ENCODE measurements at regions not wholly inside any gene's neighbourhood (a gene's known extent, or its start where the extent isn't known, plus 50 kb on each side); places are given as distances from the start of the nearest gene placed in this dataset.
A peak's percentile ranks its signal among the peaks of the same experiment; 100 is the strongest.

- no peak overlapping the region for H3K27ac ChIP-seq
- no peak for ATAC-seq (replicated peaks in 6 of 8)
- H3K4me1 ChIP-seq (replicated peaks in 1 of 2), result peaks cover 5 to 10% of the 10 kb centered on the region in 2 donors
- in situ Hi-C loops (cut with MboI; ENCODE audit: low pct_unique_long_range_greater_than_20kb in 2 of 9, low sequenced_read_pairs in 9 of 9, unreplicated experiment in 9 of 9), result no loop called here
- H3K4me3 ChIP-seq, result no peak overlapping the region
These were observed 152.0 kb upstream of the XPO1 start for GRCh38 chr2:61690078-61690596.

- in situ Hi-C loops (cut with MboI; ENCODE audit: low pct_unique_long_range_greater_than_20kb in 2 of 9, low sequenced_read_pairs in 9 of 9, unreplicated experiment in 9 of 9), result no loop called here
These were observed 151.4 kb upstream of the XPO1 start for GRCh38 chr2:61689568-61689967.

GRCh38 chr2:61688369-61689334 lies 150.5 kb upstream of the XPO1 start:
- no peaks in the 10 kb centered on the region for H3K4me1 ChIP-seq (replicated peaks in 1 of 2)
- WGBS, 10 experiments, result 62 to 100% (median 82%) methylated on average over 2 to 11 of the region's 17 CpGs
- in situ Hi-C loops (cut with MboI; ENCODE audit: low pct_unique_long_range_greater_than_20kb in 2 of 9, low sequenced_read_pairs in 9 of 9, unreplicated experiment in 9 of 9), result no loop called here
- no peak for ATAC-seq (replicated peaks in 6 of 8)
- H3K4me3 ChIP-seq, result no peak overlapping the region
- no peak overlapping the region for H3K27ac ChIP-seq

More at GRCh38 chr2:61689568-61689967, 151.4 kb upstream of the XPO1 start:
- WGBS, 10 experiments, result 20 to 96% (median 82%) methylated on average over 1 to 5 of the region's 5 CpGs
- ATAC-seq (replicated peaks in 6 of 8), result no peak
- H3K4me3 ChIP-seq, result no peak overlapping the region
- H3K27ac ChIP-seq, result no peak overlapping the region
- peaks cover 5 to 6% of the 10 kb centered on the region in 2 donors for H3K4me1 ChIP-seq (replicated peaks in 1 of 2)

DNA sequence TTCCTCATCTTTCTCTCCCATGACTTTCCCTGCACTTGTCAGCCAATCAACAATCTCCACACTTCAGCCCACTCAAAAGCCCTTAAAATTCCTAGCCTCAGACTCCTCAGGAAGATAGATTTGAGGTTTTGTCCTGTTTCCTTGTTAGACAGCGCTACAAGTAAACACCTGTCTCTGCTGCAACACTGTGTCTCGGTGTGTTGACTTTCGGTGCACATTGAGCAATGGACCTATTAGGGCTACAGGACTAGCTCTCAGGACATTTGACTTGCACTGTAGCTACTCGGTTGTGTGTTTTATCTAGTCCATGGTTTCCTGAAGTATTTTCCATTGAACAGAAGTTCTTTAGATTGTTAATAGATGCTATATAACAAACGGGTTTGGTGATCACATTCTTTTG lies 140.9 kb upstream of the XPO1 start:
- H3K4me1 ChIP-seq (replicated peaks in 1 of 2), result no peaks in the 10 kb centered on the region
- whole genome bisulfite sequencing, 10 experiments, result 43 to 86% (median 69%) methylated on average over 1 to 5 of the region's 5 CpGs; no CpG with 5 or more reads in 1 of the 10 experiments
- in situ Hi-C loops (cut with MboI; ENCODE audit: low pct_unique_long_range_greater_than_20kb in 2 of 9, low sequenced_read_pairs in 9 of 9, unreplicated experiment in 9 of 9), result no loop called here
- ATAC-seq (replicated peaks in 6 of 8), result no peak
- no peak overlapping the region for H3K27ac ChIP-seq
- no peak overlapping the region for H3K4me3 ChIP-seq

DNA sequence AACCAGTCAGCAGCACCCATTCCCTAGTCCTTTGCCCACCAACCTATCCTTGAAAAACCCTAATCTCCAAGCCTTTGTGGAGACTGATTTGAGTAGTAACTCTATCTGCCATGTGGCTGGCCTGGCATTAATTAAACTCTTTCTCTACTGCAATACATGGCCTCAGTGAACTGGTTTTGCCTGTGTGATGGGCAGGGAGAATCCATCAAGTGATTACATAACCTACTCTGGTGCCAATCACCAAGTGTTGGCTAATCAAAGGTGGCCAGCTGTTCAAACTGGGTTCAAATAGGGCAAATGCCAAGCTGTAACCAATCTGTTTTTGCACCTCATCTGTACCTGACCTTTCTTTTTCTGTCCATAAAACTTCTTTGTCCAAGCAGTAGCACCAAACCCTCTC lies 139.8 kb upstream of the XPO1 start:
- Histone ChIP-seq H3K4me3 (no peak overlapping the region), H3K4me1 (replicated peaks in 1 of 2) (no peaks in the 10 kb centered on the region), H3K27ac (no peak overlapping the region)
- in situ Hi-C loops (cut with MboI; ENCODE audit: low pct_unique_long_range_greater_than_20kb in 2 of 9, low sequenced_read_pairs in 9 of 9, unreplicated experiment in 9 of 9), result no loop called here
- ATAC-seq (replicated peaks in 6 of 8), result no peak

DNA sequence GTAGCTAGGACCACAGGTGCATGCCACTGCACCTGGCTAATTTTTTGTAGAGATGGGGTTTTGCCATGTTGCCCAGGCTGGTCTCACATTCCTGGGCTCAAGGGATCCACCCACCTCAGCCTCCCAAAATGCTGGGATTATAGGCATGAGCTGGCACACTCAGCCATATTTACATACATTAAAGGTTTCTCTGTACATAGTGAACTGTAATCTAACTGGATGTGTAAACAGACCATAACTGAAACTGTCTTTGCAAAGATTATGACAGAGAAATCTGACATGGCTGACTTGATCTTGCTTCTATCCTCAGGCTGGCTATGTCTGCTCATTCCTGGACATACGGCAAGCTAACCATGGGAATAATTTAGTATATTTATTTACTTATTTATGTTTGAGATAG lies 139.2 kb upstream of the XPO1 start:
- Histone ChIP-seq H3K27ac (no peak overlapping the region), H3K4me1 (replicated peaks in 1 of 2) (peaks cover 0 to 2% of the 10 kb centered on the region in 2 donors), H3K4me3 (no peak overlapping the region)
- in situ Hi-C loops (cut with MboI; ENCODE audit: low pct_unique_long_range_greater_than_20kb in 2 of 9, low sequenced_read_pairs in 9 of 9, unreplicated experiment in 9 of 9), result no loop called here
- ATAC-seq (replicated peaks in 6 of 8), result peak in 1 of 8 experiments; percentile 49
- 100% methylated on average over 1 of the region's 1 CpG; no CpG with 5 or more reads in 9 of the 10 experiments for WGBS, 10 experiments

- in situ Hi-C loops (cut with MboI; ENCODE audit: low pct_unique_long_range_greater_than_20kb in 2 of 9, low sequenced_read_pairs in 9 of 9, unreplicated experiment in 9 of 9), result no loop called here
- Histone ChIP-seq H3K4me3 (no peak overlapping the region), H3K27ac (no peak overlapping the region), H3K4me1 (replicated peaks in 1 of 2) (peaks cover 18 to 19% of the 10 kb centered on the region in 2 donors)
- no peak for ATAC-seq (replicated peaks in 6 of 8)
These were observed 137.0 kb upstream of the XPO1 start for GRCh38 chr2:61675204-61675603.

DNA sequence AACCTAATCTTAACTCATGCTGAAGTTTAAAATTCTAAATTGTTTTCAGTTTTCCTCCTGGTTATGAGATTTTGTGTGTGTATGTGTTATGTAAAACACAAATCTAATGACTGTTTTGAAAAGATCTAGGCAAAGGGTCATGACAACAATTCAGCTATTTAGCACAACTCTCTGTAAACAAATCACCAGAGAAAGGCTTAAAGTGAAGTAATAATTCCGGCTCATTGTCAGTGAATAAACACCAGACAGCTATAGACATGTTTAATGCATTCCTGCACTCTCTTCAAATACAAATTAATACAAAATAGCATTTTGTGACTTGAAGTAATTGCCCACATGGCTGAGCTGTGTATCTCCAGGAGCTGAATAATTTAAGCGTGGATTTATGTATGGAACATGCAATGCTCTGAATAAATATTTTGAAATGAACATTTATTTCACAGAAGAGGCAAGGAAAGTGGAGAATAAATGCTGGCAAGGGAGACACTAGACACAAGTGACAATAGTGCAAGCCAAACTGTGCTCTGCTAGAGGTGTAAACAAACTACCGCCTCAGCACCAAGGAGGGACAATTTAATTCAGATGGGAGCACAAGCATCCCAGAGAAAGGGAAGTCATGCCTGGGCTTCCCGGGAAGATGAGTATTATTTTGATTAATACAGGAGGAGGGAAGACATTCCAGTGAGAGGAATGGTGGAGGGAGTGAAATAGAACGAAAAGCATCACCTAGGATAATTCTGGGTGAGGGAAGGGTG lies 133.6 kb upstream of the XPO1 start:
- WGBS, 10 experiments, result 0 to 80% (median 39%) methylated on average over 1 to 5 of the region's 5 CpGs
- peaks cover 18 to 19% of the 10 kb centered on the region in 2 donors for H3K4me1 ChIP-seq (replicated peaks in 1 of 2)
- in situ Hi-C loops (cut with MboI; ENCODE audit: low pct_unique_long_range_greater_than_20kb in 2 of 9, low sequenced_read_pairs in 9 of 9, unreplicated experiment in 9 of 9), result no loop called here
- no peak overlapping the region for H3K4me3 ChIP-seq
- peak; percentile 49 to 92 (median 78) for ATAC-seq (replicated peaks in 6 of 8)
- no peak overlapping the region for H3K27ac ChIP-seq

GRCh38 chr2:61670591-61671501 lies 132.7 kb upstream of the XPO1 start:
- peak; percentile 46 to 85 (median 61) for ATAC-seq (replicated peaks in 6 of 8)
- Histone ChIP-seq H3K4me3 (no peak overlapping the region), H3K4me1 (replicated peaks in 1 of 2) (peaks cover 18 to 19% of the 10 kb centered on the region in 2 donors), H3K27ac (no peak overlapping the region)
- in situ Hi-C loops (cut with MboI; ENCODE audit: low pct_unique_long_range_greater_than_20kb in 2 of 9, low sequenced_read_pairs in 9 of 9, unreplicated experiment in 9 of 9), result no loop called here
- WGBS, 10 experiments, result 0 to 42% (median 4%) methylated on average over 1 to 3 of the region's 3 CpGs; no CpG with 5 or more reads in 1 of the 10 experiments

- H3K27ac ChIP-seq, result no peak overlapping the region
- H3K4me3 ChIP-seq, result no peak overlapping the region
- no peak for ATAC-seq (replicated peaks in 6 of 8)
- 86 to 100% (median 100%) methylated on average over 1 of the region's 1 CpG; no CpG with 5 or more reads in 1 of the 10 experiments for WGBS, 10 experiments
- H3K4me1 ChIP-seq (replicated peaks in 1 of 2), result no peaks in the 10 kb centered on the region
- in situ Hi-C loops (cut with MboI; ENCODE audit: low pct_unique_long_range_greater_than_20kb in 2 of 9, low sequenced_read_pairs in 9 of 9, unreplicated experiment in 9 of 9), result no loop called here
These were observed 126.0 kb upstream of the XPO1 start for GRCh38 chr2:61664190-61664589.

GRCh38 chr2:61662990-61663389 lies 124.8 kb upstream of the XPO1 start:
- Histone ChIP-seq H3K27ac (no peak overlapping the region), H3K4me3 (no peak overlapping the region), H3K4me1 (replicated peaks in 1 of 2) (no peaks in the 10 kb centered on the region)
- WGBS, 10 experiments, result 78 to 96% (median 88%) methylated on average over 3 to 7 of the region's 7 CpGs
- in situ Hi-C loops (cut with MboI; ENCODE audit: low pct_unique_long_range_greater_than_20kb in 2 of 9, low sequenced_read_pairs in 9 of 9, unreplicated experiment in 9 of 9), result no loop called here
- no peak for ATAC-seq (replicated peaks in 6 of 8)

- peak in 3 of 8 experiments; percentile 14 to 79 (median 67) for ATAC-seq (replicated peaks in 6 of 8)
- Histone ChIP-seq H3K4me1 (replicated peaks in 1 of 2) (no peaks in the 10 kb centered on the region), H3K27ac (no peak overlapping the region), H3K4me3 (no peak overlapping the region)
- 44 to 80% (median 50%) methylated on average over 1 to 3 of the region's 4 CpGs; no CpG with 5 or more reads in 5 of the 10 experiments for WGBS, 10 experiments
- in situ Hi-C loops (cut with MboI; ENCODE audit: low pct_unique_long_range_greater_than_20kb in 2 of 9, low sequenced_read_pairs in 9 of 9, unreplicated experiment in 9 of 9), result no loop called here
These were observed 122.6 kb upstream of the XPO1 start for GRCh38 chr2:61660511-61661388.

Measured in motor neuron (in vitro differentiated cells).